ENCODE measurements at regions not wholly inside any gene's neighbourhood (a gene's known extent, or its start where the extent isn't known, plus 50 kb on each side); places are given as distances from the start of the nearest gene placed in this dataset.
"Not testable (repeated sequence)": the region's sequence is repeated elsewhere in the genome, so short reads cannot be mapped to it uniquely, and the experiment has no call there.

DNA sequence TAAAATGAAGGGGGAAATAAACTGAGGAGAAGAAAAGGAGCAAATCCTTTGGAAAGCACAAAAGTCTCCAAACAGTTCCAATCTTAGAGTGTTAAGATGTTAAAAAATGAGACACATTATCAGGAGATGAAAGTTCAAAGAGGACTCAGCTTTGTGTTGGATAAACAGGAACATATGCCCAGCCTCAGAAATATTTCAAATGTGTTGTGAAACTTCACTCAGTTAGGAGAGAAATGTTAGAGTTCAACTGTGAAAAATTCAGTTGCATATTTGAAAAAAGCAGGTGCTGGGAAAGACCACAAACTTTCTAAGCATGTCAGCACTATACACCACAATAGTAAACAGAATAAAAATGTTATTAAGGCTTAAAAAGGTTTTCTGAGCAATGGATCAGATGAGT lies 136.8 kb upstream of the PRKD1 start:
- H3K9me3 ChIP-seq (ENCODE audit: insufficient read depth, low read depth, low read length) = no peaks in the 10 kb centered on the region; the same call in 1 of the 2 replicates
- H3K9me2 ChIP-seq (replicated peaks; ENCODE audit: low read depth, low read length) = no peaks in the 10 kb centered on the region
- H2AFZ ChIP-seq (ENCODE audit: low read length) = no peak overlapping the region
- H3K4me1 ChIP-seq (ENCODE audit: insufficient read depth, low read length, poor library complexity, severe bottlenecking) = no peaks in the 10 kb centered on the region
- H3F3A ChIP-seq (ENCODE audit: low read depth) = no peaks in the 10 kb centered on the region
- no peaks in the 10 kb centered on the region for H4K20me1 ChIP-seq (ENCODE audit: insufficient read depth, low read length, poor library complexity, severe bottlenecking)
- H3K9ac ChIP-seq (ENCODE audit: low read depth, low read length, poor library complexity, severe bottlenecking) = no peak overlapping the region
- no peaks in the 10 kb centered on the region for H3K79me2 ChIP-seq (ENCODE audit: insufficient read depth, low read length)
- H3K27me3 ChIP-seq (ENCODE audit: insufficient read depth, low read length, poor library complexity, severe bottlenecking) = no peaks in the 10 kb centered on the region
- no peaks in the 10 kb centered on the region for H3K36me3 ChIP-seq (ENCODE audit: insufficient read depth, low read length)
- no peak for TF ChIP-seq EZH2phosphoT487 (IDR thresholded peaks at IDR 0.05; ENCODE audit: borderline replicate concordance)
- H3K4me3 ChIP-seq (ENCODE audit: low read length, poor library complexity, severe bottlenecking) = no peak overlapping the region
- H3K4me2 ChIP-seq (ENCODE audit: low read depth, low read length, poor library complexity, severe bottlenecking) = no peak overlapping the region

DNA sequence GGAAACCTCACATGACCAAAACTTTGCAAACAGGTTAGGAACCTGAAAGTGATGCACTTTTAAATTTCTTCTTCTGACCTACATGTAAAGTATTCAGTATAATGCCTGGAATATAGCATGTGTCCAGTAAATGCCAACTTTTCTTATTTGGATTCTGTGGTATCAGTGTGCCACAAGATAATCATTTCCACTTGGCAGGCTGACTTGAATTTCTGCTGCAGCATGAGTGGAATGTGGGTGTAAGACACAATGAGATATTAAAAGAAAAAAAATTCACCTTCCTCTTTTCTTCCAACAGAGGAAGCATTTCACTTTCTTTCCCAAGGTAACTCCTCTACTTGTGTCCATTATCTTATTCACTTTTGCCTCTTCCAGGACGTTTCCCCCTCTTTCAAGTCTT lies 141.9 kb upstream of the PRKD1 start:
- H3K4me1 ChIP-seq (ENCODE audit: insufficient read depth, low read length, poor library complexity, severe bottlenecking) = no peaks in the 10 kb centered on the region
- no peak overlapping the region for H2AFZ ChIP-seq (ENCODE audit: low read length)
- H3K36me3 ChIP-seq (ENCODE audit: insufficient read depth, low read length) = no peaks in the 10 kb centered on the region
- H3K9me3 ChIP-seq (ENCODE audit: insufficient read depth, low read depth, low read length) = no peaks in the 10 kb centered on the region; the same call in 1 of the 2 replicates
- H3K27me3 ChIP-seq (ENCODE audit: insufficient read depth, low read length, poor library complexity, severe bottlenecking) = no peaks in the 10 kb centered on the region
- no peak for TF ChIP-seq EZH2phosphoT487 (IDR thresholded peaks at IDR 0.05; ENCODE audit: borderline replicate concordance)
- TF ChIP-seq, protein P1, sequence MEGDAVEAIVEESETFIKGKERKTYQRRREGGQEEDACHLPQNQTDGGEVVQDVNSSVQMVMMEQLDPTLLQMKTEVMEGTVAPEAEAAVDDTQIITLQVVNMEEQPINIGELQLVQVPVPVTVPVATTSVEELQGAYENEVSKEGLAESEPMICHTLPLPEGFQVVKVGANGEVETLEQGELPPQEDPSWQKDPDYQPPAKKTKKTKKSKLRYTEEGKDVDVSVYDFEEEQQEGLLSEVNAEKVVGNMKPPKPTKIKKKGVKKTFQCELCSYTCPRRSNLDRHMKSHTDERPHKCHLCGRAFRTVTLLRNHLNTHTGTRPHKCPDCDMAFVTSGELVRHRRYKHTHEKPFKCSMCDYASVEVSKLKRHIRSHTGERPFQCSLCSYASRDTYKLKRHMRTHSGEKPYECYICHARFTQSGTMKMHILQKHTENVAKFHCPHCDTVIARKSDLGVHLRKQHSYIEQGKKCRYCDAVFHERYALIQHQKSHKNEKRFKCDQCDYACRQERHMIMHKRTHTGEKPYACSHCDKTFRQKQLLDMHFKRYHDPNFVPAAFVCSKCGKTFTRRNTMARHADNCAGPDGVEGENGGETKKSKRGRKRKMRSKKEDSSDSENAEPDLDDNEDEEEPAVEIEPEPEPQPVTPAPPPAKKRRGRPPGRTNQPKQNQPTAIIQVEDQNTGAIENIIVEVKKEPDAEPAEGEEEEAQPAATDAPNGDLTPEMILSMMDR (conservative IDR thresholded peaks at IDR 0.05; ENCODE audit: low read length) = no peak
- H3F3A ChIP-seq (ENCODE audit: low read depth) = no peaks in the 10 kb centered on the region
- no peak overlapping the region for H3K4me3 ChIP-seq (ENCODE audit: low read length, poor library complexity, severe bottlenecking)
- no peaks in the 10 kb centered on the region for H3K79me2 ChIP-seq (ENCODE audit: insufficient read depth, low read length)
- no peaks in the 10 kb centered on the region for H4K20me1 ChIP-seq (ENCODE audit: insufficient read depth, low read length, poor library complexity, severe bottlenecking)
- no peaks in the 10 kb centered on the region for H3K9me2 ChIP-seq (replicated peaks; ENCODE audit: low read depth, low read length)
- no peak overlapping the region for H3K9ac ChIP-seq (ENCODE audit: low read depth, low read length, poor library complexity, severe bottlenecking)
- H3K4me2 ChIP-seq (ENCODE audit: low read depth, low read length, poor library complexity, severe bottlenecking) = no peak overlapping the region

DNA sequence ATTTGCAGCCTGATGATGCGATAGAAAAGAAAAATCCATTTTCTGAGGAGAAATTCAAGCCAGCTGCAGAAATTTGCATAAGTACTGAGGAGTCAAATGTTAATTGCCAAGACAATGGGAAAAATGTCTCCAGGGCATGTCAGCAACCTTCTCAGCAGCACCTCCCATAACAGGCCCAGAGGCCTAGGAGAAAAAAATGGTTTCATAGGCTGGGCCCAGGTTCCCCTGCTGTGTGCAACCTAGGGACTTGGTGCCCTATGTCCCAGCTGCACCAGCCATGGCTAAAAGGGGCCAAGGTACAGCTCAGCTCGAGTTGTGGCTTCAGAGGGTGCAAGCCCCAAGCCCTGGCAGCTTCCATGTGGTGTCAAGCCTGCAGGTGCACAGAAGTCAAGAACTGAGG lies 144.8 kb upstream of the PRKD1 start:
- H4K20me1 ChIP-seq (ENCODE audit: insufficient read depth, low read length, poor library complexity, severe bottlenecking); H3K4me1 ChIP-seq (ENCODE audit: insufficient read depth, low read length, poor library complexity, severe bottlenecking); H3F3A ChIP-seq (ENCODE audit: low read depth); H2AFZ ChIP-seq (ENCODE audit: low read length); H3K4me3 ChIP-seq (ENCODE audit: low read length, poor library complexity, severe bottlenecking); H3K36me3 ChIP-seq (ENCODE audit: insufficient read depth, low read length); H3K27me3 ChIP-seq (ENCODE audit: insufficient read depth, low read length, poor library complexity, severe bottlenecking); H3K9me2 ChIP-seq (replicated peaks; ENCODE audit: low read depth, low read length); H3K9me3 ChIP-seq (ENCODE audit: insufficient read depth, low read depth, low read length); H3K4me2 ChIP-seq (ENCODE audit: low read depth, low read length, poor library complexity, severe bottlenecking); H3K9ac ChIP-seq (ENCODE audit: low read depth, low read length, poor library complexity, severe bottlenecking); H3K79me2 ChIP-seq (ENCODE audit: insufficient read depth, low read length): not testable (repeated sequence)

DNA sequence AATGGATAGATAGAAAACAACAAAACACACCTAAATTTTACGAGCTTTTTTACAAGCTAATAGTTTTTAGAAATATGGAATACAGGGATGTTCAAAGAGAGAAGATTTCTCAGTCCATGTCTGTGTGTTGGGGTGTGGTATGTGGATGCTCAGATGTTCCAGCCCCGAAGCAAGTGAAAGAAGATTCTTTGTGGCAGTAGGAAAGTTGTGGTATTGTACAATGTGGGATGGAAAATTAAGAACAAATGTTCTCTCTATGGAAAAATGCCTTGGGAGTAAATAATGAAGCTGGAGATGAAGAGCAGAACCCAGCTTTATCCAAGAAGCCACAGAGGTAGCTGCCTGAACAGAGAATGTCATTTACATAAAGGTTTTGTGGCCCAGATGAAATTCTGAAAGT lies 150.3 kb upstream of the PRKD1 start:
- H3K36me3 ChIP-seq (ENCODE audit: insufficient read depth, low read length) = no peaks in the 10 kb centered on the region
- H2AFZ ChIP-seq (ENCODE audit: low read length) = no peak overlapping the region
- H3F3A ChIP-seq (ENCODE audit: low read depth) = no peaks in the 10 kb centered on the region
- TF ChIP-seq EZH2phosphoT487 (IDR thresholded peaks at IDR 0.05; ENCODE audit: borderline replicate concordance) = no peak
- TF ChIP-seq, protein P1 (conservative IDR thresholded peaks at IDR 0.05; ENCODE audit: low read length) = no peak
- no peak overlapping the region for H3K9ac ChIP-seq (ENCODE audit: low read depth, low read length, poor library complexity, severe bottlenecking)
- no peaks in the 10 kb centered on the region for H3K27me3 ChIP-seq (ENCODE audit: insufficient read depth, low read length, poor library complexity, severe bottlenecking)
- H3K4me2 ChIP-seq (ENCODE audit: low read depth, low read length, poor library complexity, severe bottlenecking) = no peak overlapping the region
- no peak overlapping the region for H3K4me3 ChIP-seq (ENCODE audit: low read length, poor library complexity, severe bottlenecking)
- no peaks in the 10 kb centered on the region for H3K4me1 ChIP-seq (ENCODE audit: insufficient read depth, low read length, poor library complexity, severe bottlenecking)
- no peaks in the 10 kb centered on the region for H3K79me2 ChIP-seq (ENCODE audit: insufficient read depth, low read length)
- no peaks in the 10 kb centered on the region for H4K20me1 ChIP-seq (ENCODE audit: insufficient read depth, low read length, poor library complexity, severe bottlenecking)
- H3K9me2 ChIP-seq (replicated peaks; ENCODE audit: low read depth, low read length) = 0 out of 2 replicates have a peak, but pooled peaks cover 3% of the 10 kb centered on the region
- H3K9me3 ChIP-seq (ENCODE audit: insufficient read depth, low read depth, low read length) = no peaks in the 10 kb centered on the region

Data from Loucy (cell line).